GM21529 (cell line): ENCODE measurements at regions not wholly inside any gene's neighbourhood (a gene's known extent, or its start where the extent isn't known, plus 50 kb on each side); places are given as distances from the start of the nearest gene placed in this dataset.
A peak's percentile ranks its signal among the peaks of the same experiment; 100 is the strongest.

Experiments used
- ATAC-seq: cut with Tn5 transposase; IDR thresholded peaks from one replicate; pipeline ENCODE4 v1.9.1; 2021; ENCODE audit not compliant: unreplicated experiment

GRCh38 chr10:88023676-88024075 lies 160.3 kb downstream of the PTEN start:
- ATAC-seq, result no peak

DNA sequence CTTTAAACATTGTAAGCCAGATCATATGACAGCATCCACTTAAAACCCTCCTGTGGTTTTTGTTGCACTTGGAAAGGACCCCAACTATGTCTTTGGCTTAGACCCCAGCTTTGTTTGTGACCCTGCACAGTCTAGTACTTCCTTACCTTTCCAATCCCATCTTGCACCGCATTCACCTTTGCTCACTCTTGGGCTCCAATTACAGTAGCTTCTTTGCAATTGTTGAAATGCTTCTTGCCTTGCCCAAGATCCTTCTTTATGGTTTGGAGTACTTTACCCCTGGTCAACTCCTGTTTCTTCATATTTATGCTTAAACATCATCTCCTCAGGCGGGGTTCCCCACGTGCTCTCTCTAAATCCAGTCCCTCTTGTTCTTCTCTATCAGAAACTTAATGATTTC lies 162.6 kb downstream of the PTEN start:
- ATAC-seq, result no peak

DNA sequence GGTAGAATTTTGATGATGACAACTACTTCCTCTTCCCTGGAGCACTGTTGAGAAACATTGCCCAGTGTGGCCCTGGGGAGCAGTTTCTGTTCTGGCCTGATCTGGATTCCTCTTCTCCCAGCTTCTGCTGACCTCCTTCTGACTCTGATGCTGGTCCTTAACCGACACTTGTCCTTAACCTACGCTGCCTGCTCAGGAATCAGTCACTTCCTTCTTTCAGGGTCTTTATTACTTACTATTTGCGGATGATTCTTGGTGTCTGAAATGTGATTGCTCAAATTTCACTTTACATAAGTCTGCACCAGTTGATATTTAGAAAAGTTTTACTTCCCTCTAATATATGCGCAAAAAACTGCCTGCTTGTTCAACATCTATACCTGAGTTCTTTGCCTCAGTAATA lies 164.1 kb downstream of the PTEN start:
- ATAC-seq, result peak; percentile 55

- ATAC-seq, result peak; percentile 10
These were observed 164.6 kb downstream of the PTEN start for GRCh38 chr10:88028072-88028471.

DNA sequence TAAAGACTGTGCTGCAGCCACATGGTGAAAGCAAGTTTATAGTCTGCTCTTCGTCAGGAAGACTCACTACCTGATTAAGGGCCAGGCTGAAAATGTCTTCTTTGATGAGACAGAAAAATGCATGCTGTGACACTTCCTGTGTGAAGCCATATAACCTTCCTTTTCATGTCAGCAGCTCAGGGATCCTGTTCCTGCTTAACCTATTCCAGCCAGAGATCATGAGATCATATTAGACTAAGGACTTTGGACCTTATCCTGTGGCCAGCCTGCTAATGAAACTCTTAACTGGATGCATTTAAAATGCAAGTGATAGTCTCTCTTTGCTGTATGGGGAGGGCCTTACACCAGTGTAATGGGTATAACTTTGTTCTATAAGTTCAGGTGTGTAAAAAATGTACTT lies 165.2 kb downstream of the PTEN start:
- no peak for ATAC-seq

DNA sequence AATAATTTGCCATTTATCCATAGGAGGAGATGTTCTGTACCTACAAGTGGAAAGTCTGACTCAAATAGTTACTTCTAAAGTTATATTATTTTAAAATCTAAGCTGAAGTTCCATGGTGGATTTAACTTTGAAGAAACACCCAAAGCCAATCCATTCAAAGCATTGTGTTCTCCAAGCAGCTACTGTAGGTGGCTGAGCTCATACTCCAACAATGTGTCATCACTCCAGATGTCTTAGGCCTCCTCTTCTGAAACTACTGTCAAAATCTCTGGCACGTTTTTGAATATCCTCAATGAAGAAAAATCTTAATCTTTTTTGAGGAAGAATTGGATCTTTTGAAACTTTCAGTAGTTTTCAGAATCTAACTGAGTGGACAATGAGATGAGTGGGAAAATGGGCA lies 169.1 kb downstream of the PTEN start:
- ATAC-seq, result no peak

DNA sequence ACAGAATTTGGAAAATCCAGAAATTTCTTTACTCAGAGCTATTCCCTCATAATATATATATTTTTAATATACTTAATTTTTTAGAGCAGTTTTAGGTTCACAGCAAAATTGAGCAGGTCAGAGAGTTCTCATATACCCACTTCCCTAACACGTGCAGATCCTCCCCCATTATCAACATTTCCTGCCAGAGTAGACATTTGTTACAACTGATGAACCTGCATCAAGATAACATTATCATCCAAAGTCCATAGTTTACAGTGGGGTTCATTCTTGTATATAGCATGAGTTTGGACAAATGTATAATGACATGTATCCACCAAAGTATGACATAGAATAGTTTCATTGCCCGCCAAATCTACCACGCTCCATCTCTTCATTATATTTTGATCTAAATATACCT lies 170.0 kb downstream of the PTEN start:
- ATAC-seq, result no peak

DNA sequence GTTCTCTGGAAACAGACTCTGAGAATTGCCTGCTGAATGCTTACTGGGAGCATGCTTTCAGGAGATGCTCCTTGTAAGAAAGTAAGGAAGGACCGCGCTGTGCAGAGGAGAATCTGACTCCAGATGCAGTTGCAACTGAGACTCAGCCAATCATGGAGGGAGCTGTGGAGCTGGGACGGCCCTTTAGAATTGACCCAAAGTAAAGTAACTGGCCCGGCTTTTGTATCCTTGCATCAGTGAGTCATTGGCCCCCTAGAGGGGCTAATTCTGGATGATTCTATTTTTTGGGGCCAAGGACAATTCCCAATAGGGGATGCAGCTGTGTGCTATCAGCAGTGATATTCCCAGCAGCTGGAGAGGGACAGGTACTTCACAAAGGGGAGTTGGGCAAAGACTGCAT lies 170.4 kb downstream of the PTEN start:
- no peak for ATAC-seq

DNA sequence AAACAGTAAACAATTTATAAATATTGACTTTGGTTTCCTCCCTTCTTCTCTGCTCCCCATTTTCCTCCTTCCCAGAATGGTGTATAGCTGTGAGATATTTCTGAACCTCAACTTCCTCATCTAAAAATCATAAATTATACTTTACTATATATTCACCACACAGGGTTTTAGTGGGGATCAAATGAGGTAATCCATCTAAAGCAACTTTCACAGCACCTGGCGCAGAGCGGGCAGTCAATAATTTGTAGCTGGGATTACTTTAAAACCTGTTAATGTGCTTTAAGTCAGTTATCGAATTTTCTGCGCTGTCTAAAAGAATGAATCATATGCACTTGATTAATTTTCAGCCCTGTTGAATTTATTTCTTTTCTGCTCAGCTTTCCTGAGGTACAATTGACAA lies 172.7 kb downstream of the PTEN start:
- ATAC-seq, result no peak

DNA sequence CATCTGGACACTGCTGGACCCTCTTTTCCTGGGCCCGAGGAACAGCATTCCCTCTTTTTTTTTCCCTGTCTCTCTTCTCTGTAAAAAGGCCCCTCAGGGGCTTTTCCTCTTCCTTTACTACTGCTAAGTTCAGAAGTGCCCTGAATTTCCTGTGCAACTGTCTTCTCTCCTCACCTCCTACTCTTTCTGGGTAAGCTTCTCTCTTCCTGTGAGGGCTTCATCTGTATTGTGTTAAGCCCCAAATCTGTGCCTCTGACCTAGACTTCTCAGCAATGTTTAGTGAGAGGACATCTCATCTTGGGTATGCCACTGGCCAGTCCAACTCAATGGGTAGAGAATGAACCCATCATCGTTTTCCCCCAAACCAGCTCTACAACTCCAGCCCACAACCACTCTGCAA lies 174.2 kb downstream of the PTEN start:
- no peak for ATAC-seq

DNA sequence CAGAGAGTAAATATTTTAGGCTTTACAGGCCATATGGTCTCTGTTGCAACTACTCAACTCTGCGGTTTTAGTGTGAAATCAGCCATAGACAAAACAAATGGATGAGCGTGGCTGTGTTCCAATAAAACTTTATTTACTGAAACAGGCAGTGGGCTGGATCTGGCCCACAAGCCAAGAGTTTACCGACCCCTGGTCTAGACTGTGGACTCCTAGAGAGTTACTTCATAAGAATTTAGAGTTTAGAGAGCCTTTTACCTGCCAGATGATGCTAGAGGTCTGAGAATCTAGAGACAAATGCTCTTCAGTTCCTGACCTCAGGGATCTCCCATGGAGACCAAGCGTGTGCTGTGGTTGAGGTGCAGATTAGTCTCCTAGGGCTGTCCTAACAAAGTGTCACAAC lies 174.8 kb downstream of the PTEN start:
- ATAC-seq, result no peak

DNA sequence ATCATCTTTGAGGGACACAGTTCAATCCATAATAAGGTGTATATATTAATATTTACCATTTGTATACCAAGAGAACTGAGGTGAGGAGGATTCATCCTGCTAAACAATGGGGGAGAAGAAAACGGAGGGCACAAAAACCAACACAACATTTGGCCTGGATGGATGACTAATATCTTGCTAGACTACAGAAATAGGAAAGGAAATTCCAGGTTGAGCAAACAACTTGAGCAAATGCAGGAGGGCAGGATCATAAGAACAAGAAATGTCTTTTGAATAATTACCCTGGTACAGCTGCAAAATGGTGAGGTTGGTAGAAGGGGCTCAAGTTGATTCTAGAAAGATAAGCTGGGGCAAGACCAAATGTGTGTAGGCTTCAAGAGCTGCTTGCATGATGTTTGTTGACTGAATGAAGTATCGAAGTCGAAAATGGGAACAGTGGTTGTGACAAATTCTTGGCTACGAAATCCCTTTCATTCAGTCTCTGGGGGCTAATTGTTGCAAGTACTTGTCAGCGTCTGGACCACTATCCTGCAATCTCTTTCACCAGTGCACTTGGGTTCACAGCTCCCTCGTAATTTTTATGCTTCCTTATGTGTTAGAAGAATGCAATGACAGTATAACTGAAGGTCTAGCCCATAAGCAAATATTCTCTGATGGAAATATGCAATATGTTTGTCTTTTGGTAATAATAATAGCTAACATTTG lies 176.2 kb downstream of the PTEN start:
- no peak for ATAC-seq

GRCh38 chr10:88041243-88042159 lies 178.1 kb downstream of the PTEN start:
- no peak for ATAC-seq

DNA sequence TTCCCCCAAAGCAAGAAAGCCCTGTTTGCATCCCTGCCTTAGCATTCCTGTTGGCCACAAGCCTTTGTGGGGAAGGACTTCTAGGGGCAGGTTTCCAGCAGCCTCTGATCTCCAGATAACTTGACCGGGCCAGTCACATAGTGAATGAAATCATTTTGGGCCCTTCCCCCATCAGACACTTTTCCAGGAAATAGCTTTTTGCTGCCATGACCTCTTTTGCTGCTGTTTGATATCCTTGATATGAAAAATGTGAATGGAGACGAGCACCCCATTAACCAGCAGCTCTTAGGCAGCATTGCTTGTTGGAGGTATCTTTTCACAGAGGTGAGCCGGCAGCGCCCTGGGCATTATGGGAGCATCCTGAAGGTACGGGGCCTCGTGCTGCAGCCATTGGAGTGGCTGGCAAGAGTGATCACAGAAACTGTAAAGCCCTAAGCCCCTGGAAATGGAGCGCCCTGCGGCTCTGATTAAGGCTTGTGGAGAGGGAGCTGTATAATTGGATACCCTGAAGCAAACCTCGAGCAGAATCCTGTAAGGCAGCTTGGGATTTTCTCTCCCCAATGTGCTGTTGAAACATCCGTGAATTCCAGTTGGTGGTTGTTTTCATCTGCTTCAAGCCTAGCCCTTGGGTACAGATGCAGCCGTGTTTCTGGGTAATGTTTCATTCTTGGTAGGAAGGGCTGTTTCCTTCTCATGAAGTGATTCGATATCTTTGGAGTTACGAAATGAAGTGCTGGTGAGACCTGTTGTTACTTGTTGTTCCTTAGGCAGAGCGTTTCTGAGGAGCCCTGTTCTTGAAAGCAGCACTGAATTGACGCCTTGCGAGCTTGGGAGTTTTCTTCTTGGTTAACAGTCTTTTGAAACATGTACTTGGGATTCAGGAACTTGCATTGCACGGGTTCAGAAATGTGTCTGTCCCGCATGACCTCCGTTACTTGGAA lies 179.0 kb downstream of the PTEN start:
- no peak for ATAC-seq

GRCh38 chr10:88045096-88045495 lies 181.7 kb downstream of the PTEN start:
- no peak for ATAC-seq

- ATAC-seq, result no peak
These were observed 182.4 kb downstream of the PTEN start for GRCh38 chr10:88045656-88046415.

DNA sequence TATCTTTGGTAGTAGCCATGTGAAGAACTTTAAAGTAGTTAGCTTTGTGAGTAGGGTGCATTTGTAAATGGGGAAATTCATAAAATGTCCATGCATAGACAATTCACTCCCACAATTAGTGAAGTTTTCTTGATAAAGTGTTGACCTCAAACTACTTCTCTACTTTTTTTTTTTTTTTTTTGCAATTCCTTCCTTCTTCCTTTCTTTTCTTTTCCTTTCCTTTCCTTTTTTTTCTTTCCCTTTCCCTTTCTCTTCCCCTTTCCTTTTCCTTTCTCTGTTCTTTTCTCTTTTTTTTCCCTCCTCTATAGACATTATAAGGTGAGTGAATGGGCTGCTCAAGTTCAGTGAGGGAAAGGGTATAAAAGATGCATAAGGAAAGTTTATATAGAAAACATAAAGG lies 184.2 kb downstream of the PTEN start:
- no peak for ATAC-seq

DNA sequence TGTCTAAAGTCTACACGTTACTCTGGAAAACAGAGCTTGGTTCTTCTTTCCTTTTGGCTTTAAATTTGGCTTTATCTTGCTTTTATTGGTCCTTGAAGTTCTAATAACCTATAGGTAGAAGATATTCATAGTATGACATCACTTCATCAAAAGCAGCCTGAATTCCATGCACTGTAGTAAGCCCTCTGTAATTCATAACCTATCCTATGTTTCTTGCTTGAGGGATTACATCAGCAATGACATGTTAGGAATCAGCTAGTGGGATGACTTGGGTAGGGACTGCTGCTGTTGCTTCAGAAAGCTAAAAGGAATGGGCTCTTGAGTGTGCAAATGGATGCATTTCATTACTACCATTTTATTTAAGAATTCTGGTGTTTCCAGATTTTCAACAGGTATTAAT lies 184.9 kb downstream of the PTEN start:
- ATAC-seq, result no peak

- ATAC-seq, result no peak
These were observed 185.8 kb downstream of the PTEN start for GRCh38 chr10:88049204-88049603.

DNA sequence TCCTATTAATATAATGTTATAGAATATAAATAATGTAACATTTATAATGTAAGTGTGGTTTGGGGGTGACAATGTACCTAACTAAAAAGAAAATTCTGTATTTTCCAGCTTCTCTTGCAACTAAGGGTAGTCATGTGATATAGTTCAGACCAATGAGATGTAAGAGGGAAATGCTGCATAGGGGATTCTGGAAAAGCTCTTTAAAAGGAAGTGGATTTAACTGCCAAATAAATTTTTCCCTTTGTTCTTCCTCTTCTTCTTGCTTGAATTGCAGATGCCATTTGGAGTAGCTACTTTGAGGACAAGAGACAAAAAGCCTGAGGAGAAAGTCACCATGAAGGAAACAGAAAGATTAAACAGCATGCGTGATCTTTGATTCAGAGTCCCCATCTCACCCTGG lies 194.3 kb downstream of the PTEN start:
- no peak for ATAC-seq

DNA sequence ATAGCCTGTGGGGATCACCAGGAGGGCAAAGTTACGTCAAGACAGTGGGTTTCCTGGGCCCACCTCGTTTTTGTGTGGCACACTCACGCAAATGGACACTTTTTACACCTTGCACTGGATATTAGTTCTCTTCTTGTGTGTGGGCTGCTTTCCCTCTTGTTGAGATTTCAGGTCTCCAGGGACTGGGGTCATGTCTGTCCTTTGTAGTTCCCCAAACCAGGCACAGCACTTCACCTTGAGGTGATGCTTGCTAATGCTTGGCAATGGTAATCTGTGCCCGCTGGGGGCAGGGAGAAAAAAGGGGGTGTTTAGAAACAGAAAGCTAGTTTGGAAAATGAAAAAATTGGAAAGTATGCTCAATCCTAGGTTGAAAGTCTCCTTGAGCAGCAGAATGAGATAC lies 195.3 kb downstream of the PTEN start:
- ATAC-seq, result no peak
